Colonic mucosa (tissue), 4 donors: ENCODE measurements at regions not wholly inside any gene's neighbourhood (a gene's known extent, or its start where the extent isn't known, plus 50 kb on each side); places are given as distances from the start of the nearest gene placed in this dataset.

ENCODE experiments used
- DNase-seq: peaks from one replicate; pipeline ENCODE4 v3.0.0-alpha.2; 2020
- H3K27ac ChIP-seq: fragments of 200-600 bp; one replicate; pipeline ENCODE4 v1.8.0; 2021
- H3K27me3 ChIP-seq: fragments of 200-600 bp; one replicate; pipeline ENCODE4 v1.8.0; 2021
- H3K36me3 ChIP-seq: fragments of 200-600 bp; one replicate; pipeline ENCODE4 v1.8.0; 2021
- H3K4me1 ChIP-seq: fragments of 200-600 bp; one replicate; pipeline ENCODE4 v1.8.0; 2021; ENCODE audit warnings: mild to moderate bottlenecking
- H3K4me3 ChIP-seq: fragments of 200-600 bp; one replicate; pipeline ENCODE4 v1.8.0; 2021
- H3K9ac ChIP-seq, 2 donors: one replicate each; pipeline ENCODE4 v1.7.0; 2013; ENCODE audit warnings: control low read depth in 2 of 2, low read depth in 2 of 2, low read length in 2 of 2
- H3K9me3 ChIP-seq: fragments of 200-600 bp; one replicate; pipeline ENCODE4 v1.8.0; 2021
- intact Hi-C: fragments of 100-400 bp; cut with DNase I; formaldehyde crosslinking; loops from one replicate; pipeline ENCODE4 v1.14.1; 2022
- TF ChIP-seq, protein P1 (sequence below): fragments of 200-600 bp; IDR thresholded peaks from one replicate; pipeline ENCODE4 v1.8.0; 2022; ENCODE audit warnings: antibody characterized with exemption, mild to moderate bottlenecking
- donor health status: healthy.
- donor health status: DM: no; HTN: no; CAD: no.
- donor health status: DM: no; HTN: no; CAD: no.

DNA sequence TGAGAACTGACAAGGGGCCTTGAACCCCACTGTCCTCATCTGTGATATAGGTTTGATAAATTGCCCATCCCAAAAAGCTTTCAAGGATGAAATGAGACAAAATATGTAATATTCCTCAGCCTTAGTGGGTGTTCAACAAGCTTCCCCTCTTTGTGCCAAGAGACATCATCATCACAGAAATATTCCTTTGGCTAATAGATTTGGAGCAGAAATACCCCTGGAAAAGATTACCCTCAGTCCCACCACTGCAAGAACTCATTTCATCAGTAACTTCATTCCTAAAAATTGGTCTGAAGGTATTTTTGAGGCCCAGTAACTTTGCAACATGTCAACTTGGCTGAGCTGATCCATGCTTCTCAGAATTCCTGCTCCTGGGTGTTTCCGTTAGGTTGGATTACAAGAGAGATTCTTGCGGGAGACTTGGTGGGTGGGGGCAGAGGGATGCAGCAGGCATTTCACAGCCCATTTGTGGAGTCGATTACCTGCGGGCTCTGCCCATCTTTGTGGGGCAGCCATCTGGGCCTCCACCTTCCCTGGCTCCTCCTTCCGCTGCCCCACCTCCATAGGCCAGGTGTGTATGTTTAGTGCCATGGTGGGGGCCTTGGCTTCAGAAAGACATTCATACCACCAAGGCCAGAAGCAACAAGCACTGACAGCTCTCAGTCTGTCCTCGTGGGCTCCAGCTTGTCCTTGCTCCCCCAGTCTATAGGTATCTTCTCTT lies 263.9 kb downstream of the GLI2 start:
- Histone ChIP-seq H3K27me3 (no peaks in the 10 kb centered on the region), H3K9ac (no peak overlapping the region), H3K9me3 (no peaks in the 10 kb centered on the region), H3K27ac (no peak overlapping the region), H3K4me1 (no peaks in the 10 kb centered on the region), H3K36me3 (no peaks in the 10 kb centered on the region), H3K4me3 (no peak overlapping the region)
- TF ChIP-seq, protein P1, sequence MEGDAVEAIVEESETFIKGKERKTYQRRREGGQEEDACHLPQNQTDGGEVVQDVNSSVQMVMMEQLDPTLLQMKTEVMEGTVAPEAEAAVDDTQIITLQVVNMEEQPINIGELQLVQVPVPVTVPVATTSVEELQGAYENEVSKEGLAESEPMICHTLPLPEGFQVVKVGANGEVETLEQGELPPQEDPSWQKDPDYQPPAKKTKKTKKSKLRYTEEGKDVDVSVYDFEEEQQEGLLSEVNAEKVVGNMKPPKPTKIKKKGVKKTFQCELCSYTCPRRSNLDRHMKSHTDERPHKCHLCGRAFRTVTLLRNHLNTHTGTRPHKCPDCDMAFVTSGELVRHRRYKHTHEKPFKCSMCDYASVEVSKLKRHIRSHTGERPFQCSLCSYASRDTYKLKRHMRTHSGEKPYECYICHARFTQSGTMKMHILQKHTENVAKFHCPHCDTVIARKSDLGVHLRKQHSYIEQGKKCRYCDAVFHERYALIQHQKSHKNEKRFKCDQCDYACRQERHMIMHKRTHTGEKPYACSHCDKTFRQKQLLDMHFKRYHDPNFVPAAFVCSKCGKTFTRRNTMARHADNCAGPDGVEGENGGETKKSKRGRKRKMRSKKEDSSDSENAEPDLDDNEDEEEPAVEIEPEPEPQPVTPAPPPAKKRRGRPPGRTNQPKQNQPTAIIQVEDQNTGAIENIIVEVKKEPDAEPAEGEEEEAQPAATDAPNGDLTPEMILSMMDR: no peak
- intact Hi-C loops: no loop called here
- DNase-seq: no peak

- Histone ChIP-seq H3K27me3 (no peaks in the 10 kb centered on the region), H3K9ac (no peak overlapping the region), H3K4me1 (no peaks in the 10 kb centered on the region), H3K27ac (no peak overlapping the region), H3K9me3 (no peaks in the 10 kb centered on the region), H3K36me3 (no peaks in the 10 kb centered on the region), H3K4me3 (no peak overlapping the region)
- DNase-seq: no peak
- TF ChIP-seq, protein P1: no peak
- intact Hi-C loops: no loop called here
Observed at GRCh38 chr2:121000804-121001203, 265.1 kb downstream of the GLI2 start.

GRCh38 chr2:121001641-121002040 lies 266.0 kb downstream of the GLI2 start:
- H3K9ac ChIP-seq: no peak overlapping the region
- no peak overlapping the region for H3K27ac ChIP-seq
- H3K4me1 ChIP-seq: no peaks in the 10 kb centered on the region
- no peak overlapping the region for H3K4me3 ChIP-seq
- H3K36me3 ChIP-seq: no peaks in the 10 kb centered on the region
- H3K9me3 ChIP-seq: no peaks in the 10 kb centered on the region
- no peak for DNase-seq
- TF ChIP-seq, protein P1: no peak
- intact Hi-C loops: no loop called here
- H3K27me3 ChIP-seq: no peaks in the 10 kb centered on the region

DNA sequence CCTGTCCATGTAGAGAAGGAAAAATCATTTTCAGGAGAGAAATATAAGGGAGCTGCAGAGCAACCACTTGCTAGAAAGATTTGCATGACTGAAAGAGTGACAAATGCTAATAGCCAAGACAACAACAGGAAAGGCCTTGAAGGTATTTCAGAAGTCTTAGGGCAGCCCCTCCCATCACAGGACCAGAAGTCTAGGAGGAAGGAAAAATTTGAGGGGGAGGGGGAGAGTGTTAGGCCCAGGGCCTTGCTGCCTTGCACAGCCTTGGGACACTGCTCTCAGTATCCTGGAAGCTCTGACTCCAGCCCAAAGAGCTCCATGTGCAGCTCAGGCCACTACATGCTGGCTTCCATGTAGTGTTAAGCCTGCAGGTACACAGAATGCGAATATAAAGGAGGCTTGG lies 266.9 kb downstream of the GLI2 start:
- TF ChIP-seq, protein P1: no peak
- H3K36me3 ChIP-seq: no peaks in the 10 kb centered on the region
- no peak overlapping the region for H3K4me3 ChIP-seq
- intact Hi-C loops: no loop called here
- no peak for DNase-seq
- H3K9ac ChIP-seq: no peak overlapping the region
- no peak overlapping the region for H3K27ac ChIP-seq
- no peaks in the 10 kb centered on the region for H3K4me1 ChIP-seq
- H3K27me3 ChIP-seq: no peaks in the 10 kb centered on the region
- no peaks in the 10 kb centered on the region for H3K9me3 ChIP-seq

DNA sequence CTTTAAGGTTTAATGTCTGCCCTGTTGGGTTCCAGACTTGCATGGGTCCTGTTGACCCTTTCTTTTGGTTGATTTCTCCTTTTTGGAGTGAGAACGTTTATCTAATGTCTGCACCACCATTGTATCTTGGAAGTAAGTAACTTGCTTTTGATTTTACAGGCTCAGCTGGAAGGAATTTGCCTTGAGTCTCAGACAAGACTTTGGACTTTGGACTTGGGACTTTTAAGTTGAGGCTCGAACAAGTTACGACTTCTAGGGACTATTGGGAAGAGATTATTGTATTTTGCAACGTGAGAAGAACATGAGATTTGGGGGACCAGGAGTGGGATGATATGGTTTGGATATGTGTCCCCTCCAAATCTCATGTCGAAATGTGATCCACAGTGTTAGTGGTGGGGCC lies 267.7 kb downstream of the GLI2 start:
- H3K4me3 ChIP-seq: no peak overlapping the region
- TF ChIP-seq, protein P1: no peak
- H3K27me3 ChIP-seq: no peaks in the 10 kb centered on the region
- H3K36me3 ChIP-seq: no peaks in the 10 kb centered on the region
- H3K9me3 ChIP-seq: no peaks in the 10 kb centered on the region
- DNase-seq: no peak
- no peaks in the 10 kb centered on the region for H3K4me1 ChIP-seq
- intact Hi-C loops: no loop called here
- no peak overlapping the region for H3K27ac ChIP-seq
- H3K9ac ChIP-seq: no peak overlapping the region
